ENCODE measurements at regions not wholly inside any gene's neighbourhood (a gene's known extent, or its start where the extent isn't known, plus 50 kb on each side); places are given as distances from the start of the nearest gene placed in this dataset.

DNA sequence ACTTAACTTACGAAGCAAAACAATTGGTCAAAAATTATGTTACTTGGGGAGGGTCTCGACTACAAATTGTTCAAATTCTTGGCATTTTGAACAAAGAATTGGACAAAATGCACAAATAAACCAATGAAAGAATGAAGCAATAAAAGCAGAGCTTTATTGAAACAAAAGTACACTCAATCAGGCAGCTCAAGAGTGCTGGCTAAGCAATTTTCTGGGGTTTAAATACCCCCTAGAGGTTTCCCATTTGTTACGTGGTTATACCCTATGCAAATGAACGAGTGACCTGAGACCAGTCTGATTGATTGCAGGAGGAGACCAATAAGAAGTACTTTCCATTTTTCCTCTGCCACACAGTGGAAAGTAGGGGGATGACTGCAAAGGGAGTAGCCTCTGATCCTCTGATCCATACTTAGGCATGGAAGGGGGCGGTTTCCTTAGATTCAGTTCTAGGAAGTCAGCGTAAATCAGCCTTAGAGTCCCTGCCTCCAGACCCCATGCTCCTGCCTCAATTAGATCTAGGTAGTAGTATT lies 228.6 kb downstream of the EFNB2 start:
- TF ChIP-seq, protein P1, sequence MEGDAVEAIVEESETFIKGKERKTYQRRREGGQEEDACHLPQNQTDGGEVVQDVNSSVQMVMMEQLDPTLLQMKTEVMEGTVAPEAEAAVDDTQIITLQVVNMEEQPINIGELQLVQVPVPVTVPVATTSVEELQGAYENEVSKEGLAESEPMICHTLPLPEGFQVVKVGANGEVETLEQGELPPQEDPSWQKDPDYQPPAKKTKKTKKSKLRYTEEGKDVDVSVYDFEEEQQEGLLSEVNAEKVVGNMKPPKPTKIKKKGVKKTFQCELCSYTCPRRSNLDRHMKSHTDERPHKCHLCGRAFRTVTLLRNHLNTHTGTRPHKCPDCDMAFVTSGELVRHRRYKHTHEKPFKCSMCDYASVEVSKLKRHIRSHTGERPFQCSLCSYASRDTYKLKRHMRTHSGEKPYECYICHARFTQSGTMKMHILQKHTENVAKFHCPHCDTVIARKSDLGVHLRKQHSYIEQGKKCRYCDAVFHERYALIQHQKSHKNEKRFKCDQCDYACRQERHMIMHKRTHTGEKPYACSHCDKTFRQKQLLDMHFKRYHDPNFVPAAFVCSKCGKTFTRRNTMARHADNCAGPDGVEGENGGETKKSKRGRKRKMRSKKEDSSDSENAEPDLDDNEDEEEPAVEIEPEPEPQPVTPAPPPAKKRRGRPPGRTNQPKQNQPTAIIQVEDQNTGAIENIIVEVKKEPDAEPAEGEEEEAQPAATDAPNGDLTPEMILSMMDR (conservative IDR thresholded peaks at IDR 0.05; ENCODE audit: control insufficient read depth, insufficient read depth, low read depth, low read length) = no peak
- no peak overlapping the region for H3K4me3 ChIP-seq (ENCODE audit: control insufficient read depth, low read depth, low read length)
- no peak for DNase-seq (ENCODE audit: low read depth)

DNA sequence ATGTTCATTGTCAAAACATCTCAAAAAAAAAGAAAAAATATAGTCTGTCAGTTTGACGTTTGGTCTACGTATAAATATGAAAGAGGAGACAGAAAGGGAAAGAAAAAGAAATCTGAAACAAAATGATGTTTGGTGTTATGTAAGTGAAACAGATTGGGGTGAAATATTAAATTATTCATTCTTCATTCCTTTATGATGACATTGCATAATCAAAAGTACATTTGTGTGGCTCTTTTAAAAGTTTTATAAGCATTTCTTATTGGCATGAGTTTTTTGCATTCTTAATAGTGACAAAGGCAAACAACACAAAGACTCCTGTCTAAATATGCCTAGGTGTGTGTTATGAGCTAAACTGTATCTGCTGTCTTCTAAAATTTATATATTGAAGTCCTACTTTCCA lies 232.6 kb downstream of the EFNB2 start:
- no peak overlapping the region for H3K4me3 ChIP-seq (ENCODE audit: control insufficient read depth, low read depth, low read length)
- no peak for DNase-seq (ENCODE audit: low read depth)
- TF ChIP-seq, protein P1 (conservative IDR thresholded peaks at IDR 0.05; ENCODE audit: control insufficient read depth, insufficient read depth, low read depth, low read length) = no peak

DNA sequence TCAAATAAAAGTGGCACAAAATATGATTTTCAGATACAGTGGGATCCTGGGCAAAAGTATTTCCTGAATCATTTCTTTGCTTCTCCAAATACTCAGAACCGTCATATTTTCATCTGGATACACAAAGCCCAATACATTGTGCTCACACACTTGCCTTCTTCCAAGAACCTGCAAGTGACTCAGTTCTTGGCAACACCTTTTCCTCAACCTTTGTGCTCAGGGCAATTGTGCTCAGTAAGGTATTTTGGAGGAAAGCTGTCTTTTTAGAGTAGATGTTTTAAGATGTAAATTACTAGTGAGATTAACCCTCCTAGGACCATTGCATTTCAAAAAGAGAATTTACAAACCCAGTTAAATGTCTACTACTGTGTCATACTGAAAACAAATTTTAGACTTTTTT lies 233.5 kb downstream of the EFNB2 start:
- no peak overlapping the region for H3K4me3 ChIP-seq (ENCODE audit: control insufficient read depth, low read depth, low read length)
- TF ChIP-seq, protein P1 (conservative IDR thresholded peaks at IDR 0.05; ENCODE audit: control insufficient read depth, insufficient read depth, low read depth, low read length) = no peak
- DNase-seq (ENCODE audit: low read depth) = no peak

DNA sequence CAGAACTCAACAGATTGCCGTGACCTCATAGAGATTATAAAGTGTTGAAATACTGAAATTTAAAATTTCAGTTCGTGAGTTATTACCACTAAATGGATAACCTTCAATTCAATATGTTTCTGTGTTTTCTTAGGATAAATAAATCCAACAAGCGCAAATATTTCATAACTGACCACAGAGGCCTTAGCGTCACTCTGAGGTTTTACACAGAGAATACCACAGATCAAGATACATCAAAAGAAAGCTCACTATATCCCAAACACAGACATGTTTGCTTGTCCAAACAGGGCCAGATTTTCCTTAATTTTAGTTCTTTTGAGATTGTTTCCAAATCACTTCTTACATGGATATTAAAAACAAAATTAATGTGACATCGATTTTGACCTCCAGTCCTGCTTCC lies 235.8 kb downstream of the EFNB2 start:
- no peak overlapping the region for H3K4me3 ChIP-seq (ENCODE audit: control insufficient read depth, low read depth, low read length)

DNA sequence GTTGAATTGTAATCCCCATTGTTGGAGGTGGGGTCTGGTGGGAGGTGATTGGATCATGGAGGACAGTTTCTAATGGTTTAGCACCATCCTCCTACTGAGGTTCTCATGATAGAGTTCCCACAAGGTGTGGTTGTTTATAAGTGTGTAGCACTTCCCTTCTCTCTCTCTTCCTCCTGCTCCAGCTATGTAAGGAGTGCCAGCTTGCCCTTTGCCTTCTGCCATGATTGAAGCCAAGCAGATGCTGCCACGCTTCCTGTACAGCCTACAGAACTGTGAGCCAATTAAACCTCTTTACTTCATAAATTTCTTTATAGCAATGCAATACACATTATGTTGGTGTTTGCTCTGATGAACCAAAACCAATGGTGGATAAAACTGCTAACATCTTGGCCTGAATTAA lies 238.2 kb downstream of the EFNB2 start:
- TF ChIP-seq, protein P1 (conservative IDR thresholded peaks at IDR 0.05; ENCODE audit: control insufficient read depth, insufficient read depth, low read depth, low read length) = no peak
- DNase-seq (ENCODE audit: low read depth) = no peak
- no peak overlapping the region for H3K4me3 ChIP-seq (ENCODE audit: control insufficient read depth, low read depth, low read length)

More for the DNA sequence above, 235.8 kb downstream of the EFNB2 start:
- TF ChIP-seq, protein P1 (conservative IDR thresholded peaks at IDR 0.05; ENCODE audit: control insufficient read depth, insufficient read depth, low read depth, low read length) = no peak
- no peak for DNase-seq (ENCODE audit: low read depth)

DNA sequence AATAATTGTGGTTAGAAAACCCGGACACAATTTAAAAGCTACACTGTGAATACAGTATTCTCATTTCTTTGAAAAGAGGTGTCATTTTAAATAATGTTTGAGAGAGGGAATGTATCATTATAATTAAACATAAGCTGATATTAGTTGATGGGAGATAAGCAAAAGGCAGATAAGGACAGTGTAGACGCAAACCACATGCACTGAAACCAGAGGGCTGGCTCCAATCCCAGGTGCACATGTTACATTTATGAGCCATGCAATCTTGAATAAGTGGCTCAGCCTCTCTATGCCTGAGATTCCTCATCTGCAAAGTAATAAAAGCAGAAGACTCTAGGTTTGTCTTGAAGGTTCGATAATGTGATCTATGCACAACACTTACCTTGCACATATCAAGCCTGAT lies 238.7 kb downstream of the EFNB2 start:
- TF ChIP-seq, protein P1 (conservative IDR thresholded peaks at IDR 0.05; ENCODE audit: control insufficient read depth, insufficient read depth, low read depth, low read length) = no peak
- H3K4me3 ChIP-seq (ENCODE audit: control insufficient read depth, low read depth, low read length) = no peak overlapping the region
- DNase-seq (ENCODE audit: low read depth) = no peak

DNA sequence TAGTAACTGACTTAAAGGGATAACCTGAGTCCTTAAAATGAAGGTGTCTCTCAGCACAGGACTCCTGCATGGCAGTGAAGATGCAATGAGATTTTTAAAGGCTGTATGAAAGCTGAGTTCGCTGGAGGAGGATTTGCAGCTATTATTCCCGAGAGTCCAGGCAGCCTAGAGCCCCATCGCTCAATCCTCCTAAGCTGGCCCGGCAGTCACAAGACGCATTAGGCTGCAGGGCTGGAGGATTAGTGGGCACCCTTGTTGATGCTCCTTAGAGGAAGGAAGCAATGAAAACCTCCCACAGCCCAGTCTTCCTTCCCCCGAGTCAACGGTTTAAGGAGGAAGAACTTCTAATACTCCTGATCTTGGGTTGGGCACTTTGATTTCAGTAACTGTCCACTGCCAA lies 239.5 kb downstream of the EFNB2 start:
- TF ChIP-seq, protein P1 (conservative IDR thresholded peaks at IDR 0.05; ENCODE audit: control insufficient read depth, insufficient read depth, low read depth, low read length) = no peak
- H3K4me3 ChIP-seq (ENCODE audit: control insufficient read depth, low read depth, low read length) = no peak overlapping the region
- DNase-seq (ENCODE audit: low read depth) = no peak
